ENCODE measurements at regions not wholly inside any gene's neighbourhood (a gene's known extent, or its start where the extent isn't known, plus 50 kb on each side); places are given as distances from the start of the nearest gene placed in this dataset.

GRCh38 chr2:239777219-239777618 is 247.9 kb downstream of the NDUFA10 start:
- H3K9me3 ChIP-seq (ENCODE audit: control insufficient read depth in 2 of 2, insufficient read depth in 1 of 2, low read depth in 1 of 2, low read length in 1 of 2): peaks cover 0 to 7% of the 10 kb centered on the region in 2 donors
- H3K27ac ChIP-seq (ENCODE audit: low read depth in 1 of 3, low read length in 2 of 3): no peak overlapping the region
- H3K36me3 ChIP-seq (ENCODE audit: control insufficient read depth in 3 of 3, insufficient read depth in 2 of 3, low read depth in 1 of 3, low read length in 3 of 3): no peaks in the 10 kb centered on the region
- FAIRE-seq: no peak
- WGBS, 3 donors: 74 to 84% (median 78%) methylated on average over 11 of the region's 11 CpGs
- H3K4me3 ChIP-seq (ENCODE audit: low read depth in 1 of 3, low read length in 3 of 3): no peak overlapping the region
- H3K27me3 ChIP-seq (ENCODE audit: control insufficient read depth in 3 of 3, insufficient read depth in 3 of 3, low read length in 3 of 3): peaks cover 0 to 2% (median 0%) of the 10 kb centered on the region in 3 donors
- no peak for DNase-seq
- no peaks in the 10 kb centered on the region for H3K4me1 ChIP-seq (ENCODE audit: control insufficient read depth in 3 of 3, insufficient read depth in 2 of 3, low read depth in 1 of 3, low read length in 2 of 3)

- no peak for DNase-seq
- Histone ChIP-seq H3K4me3 (ENCODE audit: low read depth in 1 of 3, low read length in 3 of 3) (no peak overlapping the region), H3K4me1 (ENCODE audit: control insufficient read depth in 3 of 3, insufficient read depth in 2 of 3, low read depth in 1 of 3, low read length in 2 of 3) (no peaks in the 10 kb centered on the region), H3K27ac (ENCODE audit: low read depth in 1 of 3, low read length in 2 of 3) (no peak overlapping the region), H3K27me3 (ENCODE audit: control insufficient read depth in 3 of 3, insufficient read depth in 3 of 3, low read length in 3 of 3) (peaks cover 0 to 2% (median 0%) of the 10 kb centered on the region in 3 donors), H3K36me3 (ENCODE audit: control insufficient read depth in 3 of 3, insufficient read depth in 2 of 3, low read depth in 1 of 3, low read length in 3 of 3) (no peaks in the 10 kb centered on the region), H3K9me3 (ENCODE audit: control insufficient read depth in 2 of 2, insufficient read depth in 1 of 2, low read depth in 1 of 2, low read length in 1 of 2) (peaks cover 0 to 10% of the 10 kb centered on the region in 2 donors)
- WGBS, 3 donors: 78 to 82% (median 81%) methylated on average over 19 of the region's 19 CpGs
- FAIRE-seq: no peak
These were observed 248.6 kb downstream of the NDUFA10 start for GRCh38 chr2:239776436-239777005.

- Histone ChIP-seq H3K36me3 (ENCODE audit: control insufficient read depth in 3 of 3, insufficient read depth in 2 of 3, low read depth in 1 of 3, low read length in 3 of 3) (no peaks in the 10 kb centered on the region), H3K4me1 (ENCODE audit: control insufficient read depth in 3 of 3, insufficient read depth in 2 of 3, low read depth in 1 of 3, low read length in 2 of 3) (no peaks in the 10 kb centered on the region), H3K9me3 (ENCODE audit: control insufficient read depth in 2 of 2, insufficient read depth in 1 of 2, low read depth in 1 of 2, low read length in 1 of 2) (peaks cover 0 to 14% of the 10 kb centered on the region in 2 donors), H3K27ac (ENCODE audit: low read depth in 1 of 3, low read length in 2 of 3) (no peak overlapping the region), H3K27me3 (ENCODE audit: control insufficient read depth in 3 of 3, insufficient read depth in 3 of 3, low read length in 3 of 3) (peaks cover 0 to 2% (median 0%) of the 10 kb centered on the region in 3 donors), H3K4me3 (ENCODE audit: low read depth in 1 of 3, low read length in 3 of 3) (no peak overlapping the region)
- WGBS, 3 donors: 65 to 77% (median 72%) methylated on average over 21 of the region's 21 CpGs
- DNase-seq (no peak), FAIRE-seq (no peak)
These were observed 249.3 kb downstream of the NDUFA10 start for GRCh38 chr2:239775623-239776435.

GRCh38 chr2:239774933-239775622 is 250.1 kb downstream of the NDUFA10 start:
- Histone ChIP-seq H3K4me1 (ENCODE audit: control insufficient read depth in 3 of 3, insufficient read depth in 2 of 3, low read depth in 1 of 3, low read length in 2 of 3) (no peaks in the 10 kb centered on the region), H3K27ac (ENCODE audit: low read depth in 1 of 3, low read length in 2 of 3) (no peak overlapping the region), H3K36me3 (ENCODE audit: control insufficient read depth in 3 of 3, insufficient read depth in 2 of 3, low read depth in 1 of 3, low read length in 3 of 3) (no peaks in the 10 kb centered on the region), H3K4me3 (ENCODE audit: low read depth in 1 of 3, low read length in 3 of 3) (no peak overlapping the region), H3K27me3 (ENCODE audit: control insufficient read depth in 3 of 3, insufficient read depth in 3 of 3, low read length in 3 of 3) (peaks cover 0 to 2% (median 0%) of the 10 kb centered on the region in 3 donors), H3K9me3 (ENCODE audit: control insufficient read depth in 2 of 2, insufficient read depth in 1 of 2, low read depth in 1 of 2, low read length in 1 of 2) (peaks cover 0 to 14% of the 10 kb centered on the region in 2 donors)
- no peak for DNase-seq
- 78 to 83% (median 80%) methylated on average over 17 of the region's 17 CpGs for WGBS, 3 donors
- FAIRE-seq: no peak

- Histone ChIP-seq H3K27me3 (ENCODE audit: control insufficient read depth in 3 of 3, insufficient read depth in 3 of 3, low read length in 3 of 3) (peaks cover 0 to 2% (median 0%) of the 10 kb centered on the region in 3 donors), H3K27ac (ENCODE audit: low read depth in 1 of 3, low read length in 2 of 3) (no peak overlapping the region), H3K4me1 (ENCODE audit: control insufficient read depth in 3 of 3, insufficient read depth in 2 of 3, low read depth in 1 of 3, low read length in 2 of 3) (no peaks in the 10 kb centered on the region), H3K36me3 (ENCODE audit: control insufficient read depth in 3 of 3, insufficient read depth in 2 of 3, low read depth in 1 of 3, low read length in 3 of 3) (no peaks in the 10 kb centered on the region), H3K9me3 (ENCODE audit: control insufficient read depth in 2 of 2, insufficient read depth in 1 of 2, low read depth in 1 of 2, low read length in 1 of 2) (peaks cover 0 to 14% of the 10 kb centered on the region in 2 donors), H3K4me3 (ENCODE audit: low read depth in 1 of 3, low read length in 3 of 3) (no peak overlapping the region)
- WGBS, 3 donors: 69 to 79% (median 75%) methylated on average over 4 of the region's 4 CpGs
- FAIRE-seq (no peak), DNase-seq (no peak)
These were observed 251.0 kb downstream of the NDUFA10 start for GRCh38 chr2:239774142-239774462.

GRCh38 chr2:239773228-239774141 is 251.7 kb downstream of the NDUFA10 start:
- WGBS, 3 donors: 80 to 81% (median 81%) methylated on average over 15 of the region's 15 CpGs
- no peak for DNase-seq
- Histone ChIP-seq H3K27me3 (ENCODE audit: control insufficient read depth in 3 of 3, insufficient read depth in 3 of 3, low read length in 3 of 3) (peaks cover 0 to 2% (median 0%) of the 10 kb centered on the region in 3 donors), H3K36me3 (ENCODE audit: control insufficient read depth in 3 of 3, insufficient read depth in 2 of 3, low read depth in 1 of 3, low read length in 3 of 3) (no peaks in the 10 kb centered on the region), H3K4me1 (ENCODE audit: control insufficient read depth in 3 of 3, insufficient read depth in 2 of 3, low read depth in 1 of 3, low read length in 2 of 3) (no peaks in the 10 kb centered on the region), H3K4me3 (ENCODE audit: low read depth in 1 of 3, low read length in 3 of 3) (no peak overlapping the region), H3K9me3 (ENCODE audit: control insufficient read depth in 2 of 2, insufficient read depth in 1 of 2, low read depth in 1 of 2, low read length in 1 of 2) (peaks cover 0 to 14% of the 10 kb centered on the region in 2 donors), H3K27ac (ENCODE audit: low read depth in 1 of 3, low read length in 2 of 3) (no peak overlapping the region)
- no peak for FAIRE-seq

GRCh38 chr2:239772721-239773120 is 252.4 kb downstream of the NDUFA10 start:
- no peak for DNase-seq
- FAIRE-seq: no peak

GRCh38 chr2:239770246-239770639 is 254.9 kb downstream of the NDUFA10 start:
- DNase-seq (no peak), FAIRE-seq (no peak)
- H3K27me3 ChIP-seq (ENCODE audit: control insufficient read depth in 3 of 3, insufficient read depth in 3 of 3, low read length in 3 of 3): peaks cover 0 to 2% (median 0%) of the 10 kb centered on the region in 3 donors
- no peaks in the 10 kb centered on the region for H3K36me3 ChIP-seq (ENCODE audit: control insufficient read depth in 3 of 3, insufficient read depth in 2 of 3, low read depth in 1 of 3, low read length in 3 of 3)
- H3K9me3 ChIP-seq (ENCODE audit: control insufficient read depth in 2 of 2, insufficient read depth in 1 of 2, low read depth in 1 of 2, low read length in 1 of 2): peaks cover 0 to 14% of the 10 kb centered on the region in 2 donors
- no peak overlapping the region for H3K4me3 ChIP-seq (ENCODE audit: low read depth in 1 of 3, low read length in 3 of 3)
- no peaks in the 10 kb centered on the region for H3K4me1 ChIP-seq (ENCODE audit: control insufficient read depth in 3 of 3, insufficient read depth in 2 of 3, low read depth in 1 of 3, low read length in 2 of 3)
- WGBS, 3 donors: 40 to 71% (median 53%) methylated on average over 7 of the region's 7 CpGs
- no peak overlapping the region for H3K27ac ChIP-seq (ENCODE audit: low read depth in 1 of 3, low read length in 2 of 3)

More at GRCh38 chr2:239772721-239773120, 252.4 kb downstream of the NDUFA10 start:
- Histone ChIP-seq H3K36me3 (ENCODE audit: control insufficient read depth in 3 of 3, insufficient read depth in 2 of 3, low read depth in 1 of 3, low read length in 3 of 3) (no peaks in the 10 kb centered on the region), H3K27ac (ENCODE audit: low read depth in 1 of 3, low read length in 2 of 3) (no peak overlapping the region), H3K9me3 (ENCODE audit: control insufficient read depth in 2 of 2, insufficient read depth in 1 of 2, low read depth in 1 of 2, low read length in 1 of 2) (peaks cover 0 to 14% of the 10 kb centered on the region in 2 donors), H3K27me3 (ENCODE audit: control insufficient read depth in 3 of 3, insufficient read depth in 3 of 3, low read length in 3 of 3) (peaks cover 0 to 2% (median 0%) of the 10 kb centered on the region in 3 donors), H3K4me3 (ENCODE audit: low read depth in 1 of 3, low read length in 3 of 3) (no peak overlapping the region), H3K4me1 (ENCODE audit: control insufficient read depth in 3 of 3, insufficient read depth in 2 of 3, low read depth in 1 of 3, low read length in 2 of 3) (no peaks in the 10 kb centered on the region)
- 89 to 94% (median 89%) methylated on average over 5 of the region's 5 CpGs for WGBS, 3 donors

Data from small intestine (tissue), 7 donors.